Thoracic aorta (tissue), 2 donors: ENCODE measurements at regions not wholly inside any gene's neighbourhood (a gene's known extent, or its start where the extent isn't known, plus 50 kb on each side); places are given as distances from the start of the nearest gene placed in this dataset.

Experiments
- ATAC-seq: fragments of 150-250 bp; one replicate; pipeline ENCODE4 v1.8.0; 2017; ENCODE audit warnings: low read depth; ENCODE audit not compliant: insufficient number of reproducible peaks, low FRiP score
- DNase-seq: peaks from one replicate; pipeline ENCODE4 v3.0.0-alpha.2; 2020; ENCODE audit warnings: low spot score
- H3K27ac ChIP-seq, 2 donors: fragments of 200-600 bp; sonication (generic); 1 replicate in 1 of 2; 2 replicates in 1 of 2; pipeline ENCODE4 v1.5.1; 2016; ENCODE audit warnings: mild to moderate bottlenecking in 2 of 2, moderate library complexity in 2 of 2
- H3K27me3 ChIP-seq: fragments of 200-600 bp; sonication (generic); replicated peaks from 2 replicates; pipeline ENCODE4 v1.6.0; 2016; ENCODE audit warnings: mild to moderate bottlenecking; ENCODE audit not compliant: insufficient read depth
- H3K36me3 ChIP-seq: fragments of 200-600 bp; sonication (generic); one replicate; pipeline ENCODE4 v1.5.1; 2016
- H3K4me1 ChIP-seq, 2 donors: fragments of 200-600 bp; sonication (generic); 1 replicate in 1 of 2; 2 replicates in 1 of 2; pipeline versions ENCODE4 v1.5.1 to v1.6.0; 2016; ENCODE audit warnings: low read depth in 2 of 2, mild to moderate bottlenecking in 1 of 2; ENCODE audit not compliant: control insufficient read depth in 1 of 2
- H3K4me3 ChIP-seq: fragments of 200-600 bp; sonication (generic); 2 replicates; pipeline ENCODE4 v1.5.1; 2016; ENCODE audit warnings: mild to moderate bottlenecking
- H3K9me3 ChIP-seq: fragments of 200-600 bp; sonication (generic); 2 replicates; pipeline ENCODE4 v1.5.1; 2016
- CTCF ChIP-seq: fragments of 200-600 bp; sonication (generic); IDR thresholded peaks from one replicate; pipeline ENCODE4 v1.5.1; 2019; ENCODE audit warnings: antibody characterized with exemption

GRCh38 chr10:123514996-123515395 lies 151.2 kb upstream of the GPR26 start:
- TF ChIP-seq CTCF = no peak
- Histone ChIP-seq H3K9me3 (no peaks in the 10 kb centered on the region), H3K4me3 (no peak overlapping the region), H3K4me1 (no peaks in the 10 kb centered on the region), H3K27me3 (no peaks in the 10 kb centered on the region), H3K36me3 (no peaks in the 10 kb centered on the region), H3K27ac (no peak overlapping the region)
- ATAC-seq (no peak), DNase-seq (no peak)

- Histone ChIP-seq H3K27me3 (no peaks in the 10 kb centered on the region), H3K4me3 (no peak overlapping the region), H3K4me1 (no peaks in the 10 kb centered on the region), H3K27ac (no peak overlapping the region), H3K36me3 (no peaks in the 10 kb centered on the region), H3K9me3 (no peaks in the 10 kb centered on the region)
- no peak for ATAC-seq
- DNase-seq = no peak
- no peak for TF ChIP-seq CTCF
These were observed 150.5 kb upstream of the GPR26 start for GRCh38 chr10:123515661-123516060.

- no peak for TF ChIP-seq CTCF
- Histone ChIP-seq H3K36me3 (no peaks in the 10 kb centered on the region), H3K4me1 (no peaks in the 10 kb centered on the region), H3K4me3 (no peak overlapping the region), H3K27me3 (no peaks in the 10 kb centered on the region), H3K27ac (no peak overlapping the region), H3K9me3 (no peaks in the 10 kb centered on the region)
- ATAC-seq = no peak
- DNase-seq = no peak
These were observed 149.9 kb upstream of the GPR26 start for GRCh38 chr10:123516291-123516690.

GRCh38 chr10:123517426-123517825 lies 148.7 kb upstream of the GPR26 start:
- H3K27me3 ChIP-seq = no peaks in the 10 kb centered on the region
- ATAC-seq (no peak), DNase-seq (no peak)
- H3K4me3 ChIP-seq = no peak overlapping the region
- TF ChIP-seq CTCF = no peak
- H3K27ac ChIP-seq = no peak overlapping the region
- no peaks in the 10 kb centered on the region for H3K36me3 ChIP-seq
- H3K4me1 ChIP-seq = no peaks in the 10 kb centered on the region
- H3K9me3 ChIP-seq = no peaks in the 10 kb centered on the region

- no peak overlapping the region for H3K4me3 ChIP-seq
- no peaks in the 10 kb centered on the region for H3K4me1 ChIP-seq
- DNase-seq = no peak
- no peaks in the 10 kb centered on the region for H3K9me3 ChIP-seq
- no peaks in the 10 kb centered on the region for H3K36me3 ChIP-seq
- TF ChIP-seq CTCF = no peak
- no peaks in the 10 kb centered on the region for H3K27me3 ChIP-seq
- no peak overlapping the region for H3K27ac ChIP-seq
- no peak for ATAC-seq
These were observed 148.3 kb upstream of the GPR26 start for GRCh38 chr10:123517901-123518300.
